GM06990 (cell line): ENCODE measurements at regions not wholly inside any gene's neighbourhood (a gene's known extent, or its start where the extent isn't known, plus 50 kb on each side); places are given as distances from the start of the nearest gene placed in this dataset.

Source experiments
- DNase-seq: peaks from one replicate; pipeline ENCODE4 v3.0.0-alpha.2; 2011; ENCODE audit not compliant: insufficient read length; ENCODE audit errors: extremely low read depth
- H3K27me3 ChIP-seq: replicated peaks from 2 replicates; pipeline ENCODE4 v1.6.0; 2011; ENCODE audit warnings: low read length; ENCODE audit not compliant: control insufficient read depth, insufficient read depth
- H3K36me3 ChIP-seq: 2 replicates; pipeline ENCODE4 v1.5.1; 2011; ENCODE audit warnings: low read length; ENCODE audit not compliant: control insufficient read depth, insufficient read depth
- H3K4me3 ChIP-seq: replicated peaks from 2 replicates; pipeline ENCODE4 v1.5.1; 2011; ENCODE audit warnings: low read depth, mild to moderate bottlenecking, control low read depth, low read length
- CTCF ChIP-seq: IDR thresholded peaks from 2 replicates; pipeline ENCODE4 v1.5.1; 2011; ENCODE audit warnings: low read length, control low read depth, mild to moderate bottlenecking, inconsistent platforms; ENCODE audit not compliant: insufficient read depth, poor library complexity, severe bottlenecking

GRCh38 chrX:84932814-84933213 lies 70.9 kb upstream of the APOOL start:
- Histone ChIP-seq H3K27me3 (no peaks in the 10 kb centered on the region), H3K4me3 (no peak overlapping the region), H3K36me3 (no peaks in the 10 kb centered on the region)
- no peak for TF ChIP-seq CTCF
- DNase-seq = no peak

- Histone ChIP-seq H3K27me3 (no peaks in the 10 kb centered on the region), H3K36me3 (no peaks in the 10 kb centered on the region), H3K4me3 (no peak overlapping the region)
- DNase-seq = no peak
- TF ChIP-seq CTCF = no peak
Observed at GRCh38 chrX:84933956-84934556, 69.6 kb upstream of the APOOL start.
